ENCODE measurements at regions not wholly inside any gene's neighbourhood (a gene's known extent, or its start where the extent isn't known, plus 50 kb on each side); places are given as distances from the start of the nearest gene placed in this dataset.
"Not testable (repeated sequence)": the region's sequence is repeated elsewhere in the genome, so short reads cannot be mapped to it uniquely, and the experiment has no call there.

GRCh38 chr21:13969853-13970252 lies 240.9 kb downstream of the LIPI start:
- 54 to 93% methylated on average over 3 of the region's 3 CpGs for WGBS, 2 donors
- not testable (repeated sequence) for FAIRE-seq, H3K27ac ChIP-seq

GRCh38 chr21:13969002-13969401 lies 241.8 kb downstream of the LIPI start:
- H3K4me1 ChIP-seq; intact Hi-C loops (cut with DNase I); H3K27ac ChIP-seq; H3K36me3 ChIP-seq; DNase-seq; H3K9me3 ChIP-seq; FAIRE-seq; H3K27me3 ChIP-seq; ATAC-seq; H3K4me3 ChIP-seq: not testable (repeated sequence)
- 62 to 71% methylated on average over 2 of the region's 2 CpGs for WGBS, 2 donors

More at GRCh38 chr21:13969853-13970252, 240.9 kb downstream of the LIPI start:
- H3K9me3 ChIP-seq; intact Hi-C loops (cut with DNase I); H3K4me1 ChIP-seq; DNase-seq; H3K4me3 ChIP-seq; H3K27me3 ChIP-seq; ATAC-seq; H3K36me3 ChIP-seq: not testable (repeated sequence)

- H3K27me3 ChIP-seq; H3K36me3 ChIP-seq; FAIRE-seq; H3K4me1 ChIP-seq; DNase-seq; H3K27ac ChIP-seq; intact Hi-C loops (cut with DNase I); H3K4me3 ChIP-seq; H3K9me3 ChIP-seq; ATAC-seq: not testable (repeated sequence)
- 78 to 80% methylated on average over 2 to 3 of the region's 3 CpGs for WGBS, 2 donors
Observed at GRCh38 chr21:13963259-13963658, 247.5 kb downstream of the LIPI start.

GRCh38 chr21:13937236-13937635 lies 273.5 kb downstream of the LIPI start:
- FAIRE-seq, result no peak
- DNase-seq, result peak in 2 of 6 donors; percentile 38 to 47
- no peaks in the 10 kb centered on the region for H3K36me3 ChIP-seq
- no peaks in the 10 kb centered on the region for H3K27me3 ChIP-seq
- intact Hi-C loops (cut with DNase I), result no loop called here
- 88 to 90% methylated on average over 21 of the region's 21 CpGs for WGBS, 2 donors
- H3K4me1 ChIP-seq, result no peaks in the 10 kb centered on the region
- TF ChIP-seq CTCF (IDR thresholded peaks at IDR 0.05), result no peak
- ATAC-seq, result no peak
- no peaks in the 10 kb centered on the region for H3K9me3 ChIP-seq
- no peak overlapping the region for H3K4me3 ChIP-seq
- no peak overlapping the region for H3K27ac ChIP-seq

GRCh38 chr21:13936033-13936937 lies 274.5 kb downstream of the LIPI start:
- H3K9me3 ChIP-seq; H3K36me3 ChIP-seq; H3K4me1 ChIP-seq; H3K4me3 ChIP-seq; intact Hi-C loops (cut with DNase I); H3K27ac ChIP-seq; ATAC-seq; FAIRE-seq; H3K27me3 ChIP-seq: not testable (repeated sequence)
- WGBS, 2 donors, result 90 to 95% methylated on average over 34 to 38 of the region's 38 CpGs
- DNase-seq, result peak in 3 of 6 donors; percentile 19 to 73 (median 48)

- H3K4me1 ChIP-seq; H3K4me3 ChIP-seq; intact Hi-C loops (cut with DNase I); FAIRE-seq; H3K36me3 ChIP-seq; H3K9me3 ChIP-seq; ATAC-seq; H3K27ac ChIP-seq; H3K27me3 ChIP-seq: not testable (repeated sequence)
- peak in 2 of 6 donors; percentile 14 to 47 for DNase-seq
- WGBS, 2 donors, result 92 to 94% methylated on average over 24 to 26 of the region's 26 CpGs
Observed at GRCh38 chr21:13935396-13936032, 275.2 kb downstream of the LIPI start.

- H3K4me1 ChIP-seq; H3K36me3 ChIP-seq; FAIRE-seq; H3K4me3 ChIP-seq; H3K9me3 ChIP-seq; ATAC-seq; intact Hi-C loops (cut with DNase I); H3K27me3 ChIP-seq; H3K27ac ChIP-seq: not testable (repeated sequence)
- WGBS, 2 donors, result 91 to 93% methylated on average over 20 to 23 of the region's 23 CpGs
- DNase-seq, result peak in 3 of 6 donors; percentile 15 to 57 (median 33)
Observed at GRCh38 chr21:13934887-13935342, 275.8 kb downstream of the LIPI start.

- H3K9me3 ChIP-seq; H3K4me3 ChIP-seq; H3K27ac ChIP-seq; ATAC-seq; H3K27me3 ChIP-seq; intact Hi-C loops (cut with DNase I); H3K4me1 ChIP-seq; FAIRE-seq; H3K36me3 ChIP-seq: not testable (repeated sequence)
- 43 to 68% methylated on average over 1 of the region's 1 CpG for WGBS, 2 donors
- peak in 1 of 6 donors; percentile 30 for DNase-seq
Observed at GRCh38 chr21:13923175-13923574, 287.6 kb downstream of the LIPI start.

GRCh38 chr21:13921455-13921854 lies 289.3 kb downstream of the LIPI start:
- not testable (repeated sequence) for DNase-seq
- WGBS, 2 donors, result 74 to 82% methylated on average over 1 of the region's 1 CpG

GRCh38 chr21:13907385-13907784 lies 297.8 kb downstream of the POTED start:
- intact Hi-C loops (cut with DNase I); H3K9me3 ChIP-seq; H3K4me1 ChIP-seq; H3K36me3 ChIP-seq; H3K4me3 ChIP-seq; DNase-seq; FAIRE-seq; H3K27me3 ChIP-seq; H3K27ac ChIP-seq; ATAC-seq: not testable (repeated sequence)
- WGBS, 2 donors, result 57 to 80% methylated on average over 5 to 10 of the region's 10 CpGs

More at GRCh38 chr21:13921455-13921854, 289.3 kb downstream of the LIPI start:
- H3K4me3 ChIP-seq; H3K27ac ChIP-seq; H3K9me3 ChIP-seq; H3K36me3 ChIP-seq; H3K27me3 ChIP-seq; H3K4me1 ChIP-seq; intact Hi-C loops (cut with DNase I); FAIRE-seq; ATAC-seq: not testable (repeated sequence)

Measured in pancreas (tissue), 10 donors.